Natural killer cell (primary cell): ENCODE measurements at regions not wholly inside any gene's neighbourhood (a gene's known extent, or its start where the extent isn't known, plus 50 kb on each side); places are given as distances from the start of the nearest gene placed in this dataset.

Source experiments
- ATAC-seq, 3 donors: fragments of 150-1000 bp in 2 of 3; fragments of 200-7000 bp in 1 of 3; cut with Tn5 transposase; 1 replicate in 1 of 3; 2 replicates in 2 of 3; pipeline ENCODE4 v1.10.0; 2021; ENCODE audit warnings: mild to moderate bottlenecking in 2 of 3, moderate library complexity in 2 of 3
- DNase-seq, 2 donors: peaks; one replicate each; pipeline versions ENCODE4 v3.0.0 to v3.0.0-alpha.2; 2013 to 2021; ENCODE audit warnings: mixed read lengths in 1 of 2
- H3K27ac ChIP-seq: one replicate; pipeline ENCODE4 v1.5.1; 2013; ENCODE audit warnings: mild to moderate bottlenecking, low read length
- H3K27me3 ChIP-seq: one replicate; pipeline ENCODE4 v1.6.1; 2013; ENCODE audit warnings: low read length; ENCODE audit not compliant: control insufficient read depth, insufficient read depth
- H3K36me3 ChIP-seq: one replicate; pipeline ENCODE4 v1.6.1; 2013; ENCODE audit warnings: low read length; ENCODE audit not compliant: control insufficient read depth, insufficient read depth
- H3K4me1 ChIP-seq: one replicate; pipeline ENCODE4 v1.6.1; 2013; ENCODE audit warnings: low read length; ENCODE audit not compliant: control insufficient read depth, insufficient read depth
- H3K4me3 ChIP-seq: one replicate; pipeline ENCODE4 v1.5.1; 2013; ENCODE audit warnings: low read length
- H3K9me3 ChIP-seq: one replicate; pipeline ENCODE4 v1.6.1; 2013; ENCODE audit warnings: low read length; ENCODE audit not compliant: control insufficient read depth, insufficient read depth
- H3K27ac Mint-ChIP-seq, 2 donors: one replicate each; pipeline ENCODE4 v1.8.0; 2022; ENCODE audit warnings: mild to moderate bottlenecking in 2 of 2, mixed read lengths in 2 of 2, moderate library complexity in 1 of 2
- H3K27me3 Mint-ChIP-seq, 2 donors: one replicate each; pipeline ENCODE4 v1.8.0; 2022; ENCODE audit warnings: low read depth in 2 of 2, mixed read lengths in 2 of 2
- H3K36me3 Mint-ChIP-seq: one replicate; pipeline ENCODE4 v1.8.0; 2022; ENCODE audit warnings: mixed read lengths
- H3K4me1 Mint-ChIP-seq, 2 donors: one replicate each; pipeline ENCODE4 v1.8.0; 2022; ENCODE audit warnings: mixed read lengths in 2 of 2
- H3K4me3 Mint-ChIP-seq: one replicate; pipeline ENCODE4 v1.8.0; 2022; ENCODE audit warnings: mild to moderate bottlenecking, moderate library complexity, mixed read lengths
- H3K9me3 Mint-ChIP-seq, 2 donors: one replicate each; pipeline ENCODE4 v1.8.0; 2022; ENCODE audit warnings: mixed read lengths in 2 of 2
- CTCF ChIP-seq: fragments of 200-600 bp; IDR thresholded peaks from one replicate; pipeline ENCODE4 v1.8.0; 2022; ENCODE audit warnings: antibody characterized with exemption
- WGBS: methylation state at CpG from one replicate; pipeline ENCODE4 v1.1.7; 2013; ENCODE audit warnings: missing lambda C conversion rate; ENCODE audit not compliant: insufficient coverage; 5-methylcytosine and 5-hydroxymethylcytosine counted together
- intact Hi-C: fragments of 100-400 bp; cut with micrococcal nuclease; formaldehyde crosslinking; loops from one replicate; pipeline ENCODE4 v1.14.2; 2022

DNA sequence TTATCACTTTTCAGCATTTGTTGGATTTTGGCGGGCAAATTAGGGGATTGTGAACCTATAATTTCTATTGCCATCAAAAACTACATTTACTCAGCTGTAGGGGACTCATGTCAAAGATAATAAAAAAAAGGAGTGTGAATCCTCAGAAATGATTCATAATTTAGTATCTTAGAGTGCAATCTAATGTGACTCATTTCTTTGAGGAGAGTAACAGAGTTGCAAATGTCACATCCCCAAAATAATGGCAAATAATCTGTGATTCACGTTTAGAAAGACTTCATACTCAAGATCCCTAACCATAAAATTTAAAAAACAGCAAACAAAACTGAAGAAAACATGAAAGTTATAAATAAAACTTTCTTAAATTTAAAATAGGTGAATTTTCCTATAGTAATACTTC, 373.0 kb downstream of the CDH2 start:
- no peaks in the 10 kb centered on the region for H3K36me3 ChIP-seq
- H3K27me3 ChIP-seq: no peaks in the 10 kb centered on the region
- ATAC-seq (no peak), DNase-seq (no peak)
- no peak overlapping the region for H3K4me3 ChIP-seq
- Mint-ChIP-seq H3K27me3 (no peaks in the 10 kb centered on the region), H3K9me3 (peaks cover 10 to 14% of the 10 kb centered on the region in 2 donors), H3K36me3 (no peaks in the 10 kb centered on the region), H3K4me1 (no peaks in the 10 kb centered on the region), H3K27ac (no peak overlapping the region), H3K4me3 (no peak overlapping the region)
- WGBS: no CpG with 5 or more reads among the region's 2 CpGs
- intact Hi-C loops: no loop called here
- no peaks in the 10 kb centered on the region for H3K4me1 ChIP-seq
- H3K9me3 ChIP-seq: no peaks in the 10 kb centered on the region
- H3K27ac ChIP-seq: no peak overlapping the region
- TF ChIP-seq CTCF: no peak

- Mint-ChIP-seq H3K27me3 (no peaks in the 10 kb centered on the region), H3K9me3 (peaks cover 2 to 5% of the 10 kb centered on the region in 2 donors), H3K36me3 (no peaks in the 10 kb centered on the region), H3K27ac (no peak overlapping the region), H3K4me1 (no peaks in the 10 kb centered on the region), H3K4me3 (no peak overlapping the region)
- TF ChIP-seq CTCF: no peak
- Histone ChIP-seq H3K27ac (no peak overlapping the region), H3K4me1 (no peaks in the 10 kb centered on the region), H3K36me3 (no peaks in the 10 kb centered on the region), H3K27me3 (no peaks in the 10 kb centered on the region), H3K9me3 (no peaks in the 10 kb centered on the region), H3K4me3 (no peak overlapping the region)
- DNase-seq (no peak), ATAC-seq (no peak)
- intact Hi-C loops: no loop called here
- WGBS: 63% methylated on average over 1 of the region's 1 CpG
Measured at GRCh38 chr18:27797484-27797883, 379.4 kb downstream of the CDH2 start.

DNA sequence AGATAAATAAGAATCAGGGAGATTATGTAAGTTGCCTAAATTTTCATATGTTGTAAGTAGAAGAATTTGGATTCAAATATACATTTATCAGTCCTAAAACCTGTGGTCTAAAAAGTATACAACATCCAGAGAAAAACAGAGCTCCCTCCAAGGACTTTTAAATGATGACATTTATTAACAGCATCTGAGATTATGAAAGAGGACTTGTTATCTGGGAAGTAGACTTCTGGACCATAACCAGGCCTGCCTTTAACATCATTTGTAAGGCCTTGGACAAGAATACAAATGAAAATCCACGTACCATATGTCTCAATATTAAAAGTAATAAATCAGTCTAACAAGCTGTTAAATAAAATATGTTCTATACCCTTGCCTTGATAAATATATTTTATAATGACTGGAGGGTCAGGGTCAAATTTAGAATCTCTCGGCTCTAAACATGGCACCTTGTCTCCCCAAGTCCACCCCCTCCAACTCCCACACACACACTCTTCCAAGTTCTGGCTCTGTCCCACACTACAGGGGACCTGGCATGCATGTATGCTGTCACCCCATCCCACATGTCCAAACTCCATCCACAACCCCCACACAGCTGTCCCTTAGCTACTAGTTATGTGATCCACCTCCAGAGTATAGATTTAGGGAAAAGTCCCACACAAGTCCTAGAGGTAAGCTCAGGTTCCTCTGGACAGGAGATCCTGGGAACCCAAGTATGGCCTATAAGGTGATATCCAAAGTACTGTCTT, 382.6 kb downstream of the CDH2 start:
- H3K36me3 Mint-ChIP-seq: no peaks in the 10 kb centered on the region
- Histone ChIP-seq H3K9me3 (no peaks in the 10 kb centered on the region), H3K4me1 (no peaks in the 10 kb centered on the region), H3K36me3 (no peaks in the 10 kb centered on the region), H3K4me3 (no peak overlapping the region), H3K27ac (no peak overlapping the region), H3K27me3 (no peaks in the 10 kb centered on the region)
- no peak overlapping the region for H3K27ac Mint-ChIP-seq
- no peak for DNase-seq
- TF ChIP-seq CTCF: no peak
- no peaks in the 10 kb centered on the region for H3K27me3 Mint-ChIP-seq
- ATAC-seq: no peak
- peaks cover 2 to 5% of the 10 kb centered on the region in 2 donors for H3K9me3 Mint-ChIP-seq
- whole genome bisulfite sequencing: 91% methylated on average over 1 of the region's 2 CpGs
- H3K4me3 Mint-ChIP-seq: no peak overlapping the region
- intact Hi-C loops: no loop called here
- no peaks in the 10 kb centered on the region for H3K4me1 Mint-ChIP-seq
